ENCODE measurements at regions not wholly inside any gene's neighbourhood (a gene's known extent, or its start where the extent isn't known, plus 50 kb on each side); places are given as distances from the start of the nearest gene placed in this dataset.

GRCh38 chr14:51473808-51474565 lies 177.7 kb upstream of the FRMD6 start:
- TF ChIP-seq YY1 (IDR thresholded peaks at IDR 0.05; ENCODE audit: insufficient read depth, insufficient read length): no peak
- TF ChIP-seq ZNF274 (IDR thresholded peaks at IDR 0.05; ENCODE audit: low read depth, low read length): no peak
